Activated T-cell treated with anti-CD3 and anti-CD28 coated beads, Interleukin-2, amount 50 U/mL, for 4 hours (primary cell): ENCODE measurements at regions not wholly inside any gene's neighbourhood (a gene's known extent, or its start where the extent isn't known, plus 50 kb on each side); places are given as distances from the start of the nearest gene placed in this dataset.
"Not testable (repeated sequence)": the region's sequence is repeated elsewhere in the genome, so short reads cannot be mapped to it uniquely, and the experiment has no call there.

Source experiments
- ATAC-seq, 2 donors: fragments of 200-7000 bp; cut with Tn5 transposase; one replicate each; pipeline ENCODE4 v1.10.0; 2021
- DNase-seq: peaks from one replicate; pipeline ENCODE4 v3.0.0-alpha.2; 2020
- H3K27me3 Mint-ChIP-seq: one replicate; pipeline ENCODE4 v1.8.0; 2021; ENCODE audit warnings: low read depth, mixed read lengths
- H3K36me3 Mint-ChIP-seq: one replicate; pipeline ENCODE4 v1.8.0; 2022; ENCODE audit warnings: mixed read lengths; ENCODE audit not compliant: insufficient read depth
- H3K4me1 Mint-ChIP-seq: one replicate; pipeline ENCODE4 v1.8.0; 2021; ENCODE audit warnings: low read depth, mixed read lengths
- H3K4me3 Mint-ChIP-seq: one replicate; pipeline ENCODE4 v1.8.0; 2021; ENCODE audit warnings: mild to moderate bottlenecking, moderate library complexity, mixed read lengths
- H3K9me3 Mint-ChIP-seq: one replicate; pipeline ENCODE4 v1.8.0; 2021; ENCODE audit warnings: mixed read lengths

DNA sequence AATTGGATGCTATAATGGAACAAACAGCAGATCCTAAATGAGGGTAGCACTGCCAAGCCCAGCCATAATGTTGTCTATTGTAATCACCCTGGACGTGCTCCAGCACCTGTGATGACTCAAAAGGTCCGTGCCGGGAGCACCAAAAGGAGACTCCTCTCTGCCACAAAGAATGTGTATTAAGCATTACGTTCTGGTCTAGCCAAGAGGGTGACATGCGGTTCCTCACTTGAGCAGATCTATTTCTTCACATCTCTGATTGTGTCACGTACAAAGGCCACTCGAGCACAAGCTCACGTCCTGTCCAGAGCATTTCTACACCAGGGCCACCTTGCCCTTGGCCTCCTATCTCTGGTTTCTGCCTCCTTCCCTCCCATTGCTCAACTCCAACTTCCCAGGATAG, 219.9 kb upstream of the IRS2 start:
- ATAC-seq (no peak), DNase-seq (no peak)
- Mint-ChIP-seq H3K36me3 (no peaks in the 10 kb centered on the region), H3K9me3 (no peaks in the 10 kb centered on the region), H3K27me3 (no peaks in the 10 kb centered on the region), H3K4me1 (no peaks in the 10 kb centered on the region), H3K4me3 (no peak overlapping the region)

DNA sequence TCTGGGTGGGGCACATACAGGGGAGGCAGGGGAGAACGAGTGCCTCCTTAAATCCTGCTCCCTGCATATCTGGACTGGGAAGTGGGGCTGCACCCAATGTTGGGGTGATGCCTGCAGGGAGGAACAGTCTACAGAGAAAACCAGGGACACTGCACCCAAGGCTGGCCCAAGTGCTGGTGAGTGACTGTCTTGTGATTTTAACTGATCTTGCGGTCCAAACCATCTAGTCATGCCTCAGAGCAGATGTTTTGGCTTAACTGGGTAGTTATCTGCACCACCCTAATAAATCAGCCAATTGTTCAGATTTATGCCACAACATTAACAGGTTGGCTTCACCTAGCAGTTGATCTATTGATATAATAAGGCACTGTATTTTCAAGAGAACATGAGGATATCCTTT, 219.2 kb upstream of the IRS2 start:
- Mint-ChIP-seq H3K4me1 (no peaks in the 10 kb centered on the region), H3K27me3 (no peaks in the 10 kb centered on the region), H3K4me3 (no peak overlapping the region), H3K36me3 (no peaks in the 10 kb centered on the region), H3K9me3 (no peaks in the 10 kb centered on the region)
- DNase-seq (no peak), ATAC-seq (no peak)

DNA sequence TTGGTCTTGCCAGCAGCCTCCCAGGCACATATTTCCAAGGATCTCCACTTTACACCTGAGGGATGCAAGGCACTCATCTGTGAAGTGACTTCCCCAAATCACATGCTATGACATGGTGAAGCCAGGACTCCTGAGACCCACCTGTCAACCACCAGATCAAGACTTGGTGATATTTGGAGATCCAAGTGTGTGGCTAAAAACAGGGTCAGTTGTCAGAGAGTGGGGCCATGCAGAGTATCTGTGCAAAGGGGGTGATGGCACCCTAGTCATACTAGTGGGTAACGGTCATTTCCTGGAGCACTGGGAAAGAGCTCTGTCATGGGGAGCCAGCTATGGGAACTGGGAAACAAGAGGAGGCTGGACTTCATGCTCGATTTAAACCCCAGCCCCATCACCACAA, 218.4 kb upstream of the IRS2 start:
- H3K4me3 Mint-ChIP-seq, result no peak overlapping the region
- no peaks in the 10 kb centered on the region for H3K27me3 Mint-ChIP-seq
- DNase-seq (no peak), ATAC-seq (no peak)
- no peaks in the 10 kb centered on the region for H3K4me1 Mint-ChIP-seq
- H3K36me3 Mint-ChIP-seq, result no peaks in the 10 kb centered on the region
- H3K9me3 Mint-ChIP-seq, result no peaks in the 10 kb centered on the region

DNA sequence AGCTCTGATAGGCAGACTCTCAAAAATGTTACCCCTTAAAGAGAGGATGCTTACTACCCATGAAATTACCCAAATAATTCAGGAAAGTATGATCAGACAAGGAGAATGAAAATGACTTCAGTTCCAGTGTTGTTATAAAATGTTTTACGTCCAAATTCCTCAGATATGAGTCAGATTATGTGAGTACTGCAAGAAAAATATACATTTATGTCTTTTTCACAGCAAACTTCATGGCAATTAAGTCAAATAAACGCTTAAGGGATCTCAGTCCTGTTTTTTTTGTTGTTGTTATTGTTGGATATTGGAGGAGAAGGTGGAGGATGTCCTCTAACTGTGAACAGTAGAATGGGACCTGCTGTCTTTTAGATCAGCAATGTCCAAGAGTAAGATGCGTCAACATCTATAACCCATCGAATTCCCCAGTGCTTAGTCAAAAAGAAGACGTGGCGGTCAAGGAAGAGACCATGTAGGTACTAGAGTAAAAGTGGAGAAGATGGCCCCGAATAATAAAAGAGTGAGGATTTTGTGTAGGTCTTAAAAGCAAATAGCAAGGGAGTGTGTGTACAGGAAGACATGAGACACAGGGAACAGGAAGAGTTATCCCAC, 215.4 kb upstream of the IRS2 start:
- no peak for ATAC-seq
- no peaks in the 10 kb centered on the region for H3K9me3 Mint-ChIP-seq
- H3K4me3 Mint-ChIP-seq, result no peak overlapping the region

DNA sequence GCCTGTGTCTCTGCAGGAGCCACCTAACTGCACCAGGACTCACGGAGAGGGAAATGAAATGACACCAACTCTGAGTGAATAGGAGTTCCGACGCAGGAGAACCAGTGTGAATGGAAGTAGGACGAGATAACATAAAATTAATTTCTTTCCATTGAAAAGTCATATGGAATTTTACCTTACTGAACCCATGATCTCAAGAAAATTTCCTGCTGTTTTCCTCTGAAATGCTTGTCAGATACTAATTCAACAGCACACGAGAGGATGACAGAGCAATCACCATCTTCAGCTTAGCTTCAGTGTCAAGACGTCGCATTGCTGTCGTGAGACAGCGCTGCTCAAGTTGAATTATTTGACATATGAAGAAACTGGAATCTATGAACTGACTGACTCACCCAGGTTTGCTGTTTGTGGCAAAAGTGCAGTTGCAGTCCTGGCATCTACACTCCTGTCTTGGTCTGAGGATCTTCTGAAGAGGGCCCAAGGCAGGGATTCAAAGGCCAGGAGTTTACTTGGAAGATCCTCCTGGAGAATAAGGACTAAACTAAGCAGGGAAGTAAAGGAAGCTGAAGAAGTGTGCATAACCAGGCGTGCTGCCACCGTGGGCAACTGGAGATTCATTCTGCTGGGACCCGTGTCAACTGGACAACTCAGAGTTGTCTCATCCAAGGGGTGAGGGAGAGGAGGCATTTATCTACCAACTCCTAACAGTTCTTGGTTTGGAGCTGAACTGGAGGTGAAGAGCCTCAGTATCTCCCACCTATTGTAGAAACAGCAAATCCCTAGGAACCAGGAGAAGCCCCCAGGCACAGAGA, 214.4 kb upstream of the IRS2 start:
- Mint-ChIP-seq H3K36me3 (no peaks in the 10 kb centered on the region), H3K4me3 (no peak overlapping the region), H3K27me3 (no peaks in the 10 kb centered on the region), H3K9me3 (no peaks in the 10 kb centered on the region), H3K4me1 (no peaks in the 10 kb centered on the region)
- DNase-seq (no peak), ATAC-seq (no peak)

More for the DNA sequence above, 215.4 kb upstream of the IRS2 start:
- DNase-seq, result no peak
- Mint-ChIP-seq H3K4me1 (no peaks in the 10 kb centered on the region), H3K36me3 (no peaks in the 10 kb centered on the region), H3K27me3 (no peaks in the 10 kb centered on the region)

DNA sequence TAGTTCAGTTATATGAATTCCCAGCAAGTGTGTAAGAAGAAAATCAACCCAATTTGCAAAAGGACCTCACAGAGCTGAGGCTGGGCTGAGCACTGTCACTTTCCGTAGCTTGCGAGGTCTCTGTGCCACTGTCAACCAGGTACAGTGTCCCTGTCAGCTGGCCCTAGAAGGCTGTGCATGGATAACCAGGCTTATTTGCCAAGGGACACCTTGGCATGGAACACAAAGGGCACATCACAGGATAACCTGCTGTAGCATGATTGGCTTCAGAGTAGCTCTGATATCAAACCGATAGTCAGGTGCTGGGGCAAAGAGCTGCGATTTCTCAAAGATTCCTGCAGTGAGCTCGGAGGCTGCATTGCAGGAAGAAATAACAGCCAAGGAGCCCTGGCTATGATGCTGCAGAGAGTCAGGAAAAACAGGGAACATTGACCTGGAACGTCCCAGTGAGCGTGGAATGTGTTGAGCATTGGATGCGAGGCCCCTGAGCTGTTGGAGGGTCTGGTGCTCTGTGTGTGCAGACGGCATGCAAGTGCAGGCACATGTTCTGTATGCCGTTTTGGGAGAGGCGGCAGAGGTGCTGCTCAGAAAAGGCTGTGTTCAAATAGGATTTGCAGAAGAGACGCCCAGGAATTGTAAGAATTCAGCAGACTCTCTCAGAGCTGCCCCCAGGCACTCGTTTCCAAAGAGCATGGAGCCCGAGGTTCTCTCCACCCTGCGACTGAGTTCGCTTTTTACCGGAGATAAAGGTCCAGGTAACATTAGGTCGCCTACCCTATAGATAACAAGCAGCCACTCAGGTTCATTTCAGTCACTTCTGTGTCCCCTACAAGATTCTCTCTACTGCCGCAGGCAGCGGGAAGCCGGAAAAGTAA, 213.5 kb upstream of the IRS2 start:
- Mint-ChIP-seq H3K27me3 (no peaks in the 10 kb centered on the region), H3K4me3 (no peak overlapping the region), H3K36me3 (no peaks in the 10 kb centered on the region), H3K4me1 (no peaks in the 10 kb centered on the region), H3K9me3 (no peaks in the 10 kb centered on the region)
- ATAC-seq (no peak), DNase-seq (no peak)

DNA sequence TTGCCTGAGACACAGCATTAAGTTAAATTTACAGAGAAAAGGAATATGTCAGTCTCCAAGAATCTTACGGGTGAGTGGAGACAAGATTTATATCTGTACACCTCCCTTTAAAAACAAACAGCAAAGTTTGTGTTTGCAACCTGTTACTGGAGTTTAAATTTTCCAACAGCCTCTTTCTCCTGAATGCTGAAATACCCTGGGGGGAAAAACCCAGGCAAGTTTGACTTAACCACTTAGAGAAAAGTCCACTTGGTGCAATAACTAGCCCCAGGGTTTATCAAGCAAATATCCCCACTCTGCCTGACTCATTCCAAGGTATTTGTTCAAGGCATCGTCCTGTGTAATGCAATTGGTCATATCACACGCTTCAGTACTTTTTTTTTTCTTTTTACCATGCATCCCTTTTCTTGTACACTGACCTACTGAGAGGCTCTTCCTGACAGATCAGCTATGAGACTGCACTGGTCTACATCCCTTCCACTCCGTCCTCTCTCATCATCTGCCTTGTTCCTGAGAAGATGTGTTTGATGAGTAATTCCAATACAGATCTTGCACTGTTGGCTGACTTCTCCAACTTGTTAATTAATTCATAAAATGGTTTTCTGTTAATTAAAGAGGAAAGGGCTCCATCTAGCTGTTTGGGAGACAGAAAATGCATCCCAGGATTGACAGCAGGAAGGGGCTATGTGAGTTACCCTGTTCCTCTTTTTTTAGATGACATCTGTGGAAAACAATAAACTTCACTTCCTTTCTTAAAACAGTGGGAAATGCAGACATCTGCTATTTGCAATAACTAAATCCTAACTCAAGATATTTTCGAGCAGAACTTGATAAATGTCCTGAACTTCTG, 212.5 kb upstream of the IRS2 start:
- H3K9me3 Mint-ChIP-seq, result no peaks in the 10 kb centered on the region
- DNase-seq, result no peak
- H3K4me3 Mint-ChIP-seq, result no peak overlapping the region
- no peak for ATAC-seq
- H3K4me1 Mint-ChIP-seq, result no peaks in the 10 kb centered on the region
- no peaks in the 10 kb centered on the region for H3K36me3 Mint-ChIP-seq
- no peaks in the 10 kb centered on the region for H3K27me3 Mint-ChIP-seq

DNA sequence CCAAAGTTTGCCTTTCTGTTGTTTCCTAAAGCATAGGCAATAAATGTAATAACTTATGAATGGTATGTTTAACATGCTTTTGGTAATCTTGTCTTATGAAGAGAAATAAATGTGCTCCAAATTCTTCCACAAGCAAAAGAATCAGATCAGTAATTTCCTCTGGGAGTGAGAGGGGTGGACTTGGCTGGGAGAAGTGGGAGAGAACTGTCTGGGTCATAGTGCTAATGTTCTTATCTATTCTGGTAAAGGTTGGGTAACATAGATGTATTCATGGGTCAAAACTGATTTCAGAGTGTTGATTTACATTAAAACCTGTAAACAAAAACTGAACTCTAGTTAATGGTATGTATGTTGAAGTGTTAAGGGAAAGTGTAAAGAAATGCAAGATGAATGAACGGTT, 211.7 kb upstream of the IRS2 start:
- H3K9me3 Mint-ChIP-seq, result no peaks in the 10 kb centered on the region
- ATAC-seq (no peak), DNase-seq (no peak)
- H3K27me3 Mint-ChIP-seq, result no peaks in the 10 kb centered on the region
- no peaks in the 10 kb centered on the region for H3K36me3 Mint-ChIP-seq
- no peaks in the 10 kb centered on the region for H3K4me1 Mint-ChIP-seq
- H3K4me3 Mint-ChIP-seq, result no peak overlapping the region

DNA sequence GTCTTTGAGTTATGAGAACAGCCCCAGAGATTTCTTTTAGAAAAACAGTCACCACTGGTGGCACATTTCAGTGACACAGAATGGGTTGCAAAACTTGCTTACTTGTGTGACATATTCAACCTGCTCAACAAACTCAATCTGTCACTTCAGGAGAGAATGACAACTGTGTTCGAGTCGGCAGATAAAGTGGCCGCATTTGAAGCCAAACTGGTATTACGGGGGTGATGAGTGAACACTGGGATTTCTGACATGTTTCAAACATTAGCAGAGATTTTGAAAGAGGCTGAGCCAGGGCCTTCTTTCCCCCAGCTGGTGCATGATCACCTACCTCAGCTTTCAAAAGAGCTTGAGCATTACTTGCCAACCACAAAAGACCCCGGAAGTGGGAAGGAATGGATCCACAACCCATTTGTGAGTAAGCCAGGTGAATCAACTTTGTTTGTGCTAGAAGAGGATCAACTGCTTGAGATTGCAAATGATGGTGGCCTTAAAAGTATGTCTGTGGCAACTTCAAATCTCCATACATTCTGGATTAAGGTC, 210.7 kb upstream of the IRS2 start:
- not testable (repeated sequence) for H3K36me3 Mint-ChIP-seq, H3K27me3 Mint-ChIP-seq, ATAC-seq, DNase-seq, H3K4me1 Mint-ChIP-seq, H3K9me3 Mint-ChIP-seq, H3K4me3 Mint-ChIP-seq

DNA sequence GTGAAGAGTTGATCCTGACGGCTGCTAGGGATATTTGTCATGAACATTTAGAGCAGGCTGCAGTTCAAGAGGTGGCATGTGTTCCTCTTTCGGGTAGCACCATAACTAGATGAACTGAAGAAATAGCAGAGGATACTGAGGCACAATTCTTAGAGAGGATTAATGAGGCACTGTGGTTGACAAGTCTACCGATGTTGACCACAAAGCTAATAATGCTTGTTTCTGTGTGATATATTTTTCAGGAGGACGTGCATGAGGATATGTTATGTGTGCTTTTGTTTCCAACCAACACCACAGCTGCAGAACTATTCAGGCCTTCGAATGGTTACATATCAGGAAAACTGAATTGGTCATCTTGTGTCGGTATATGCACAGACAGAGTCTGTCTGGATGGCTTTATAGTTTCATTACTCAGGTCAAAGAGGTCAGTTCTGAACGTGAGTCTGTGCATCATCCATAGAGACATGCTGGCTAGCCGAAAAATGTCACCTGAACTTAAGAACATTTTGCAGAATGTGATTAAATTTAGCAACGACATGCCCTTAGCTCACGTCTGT, 210.1 kb upstream of the IRS2 start:
- Mint-ChIP-seq H3K9me3 (no peaks in the 10 kb centered on the region), H3K4me1 (no peaks in the 10 kb centered on the region), H3K27me3 (no peaks in the 10 kb centered on the region), H3K36me3 (no peaks in the 10 kb centered on the region), H3K4me3 (no peak overlapping the region)
- no peak for ATAC-seq
- no peak for DNase-seq

DNA sequence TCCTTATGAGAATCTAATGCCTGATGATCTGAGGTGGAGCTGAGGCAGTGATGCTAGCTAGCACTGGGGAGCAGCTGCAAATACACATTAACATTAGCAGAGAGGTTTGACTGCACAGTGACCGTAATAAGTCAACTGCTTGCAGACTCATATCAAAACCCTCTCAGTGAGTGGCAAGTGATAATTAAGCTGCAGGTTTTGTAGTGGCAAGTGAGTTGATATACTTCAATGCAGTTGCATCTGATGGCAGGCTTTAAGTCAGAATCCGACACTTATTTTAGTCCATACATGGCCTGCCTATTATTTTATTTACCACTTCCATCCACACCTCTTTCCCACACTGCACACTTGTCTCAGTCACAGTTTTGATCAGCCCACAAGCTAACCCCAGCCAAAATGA, 209.2 kb upstream of the IRS2 start:
- Mint-ChIP-seq H3K36me3 (no peaks in the 10 kb centered on the region), H3K9me3 (no peaks in the 10 kb centered on the region)

DNA sequence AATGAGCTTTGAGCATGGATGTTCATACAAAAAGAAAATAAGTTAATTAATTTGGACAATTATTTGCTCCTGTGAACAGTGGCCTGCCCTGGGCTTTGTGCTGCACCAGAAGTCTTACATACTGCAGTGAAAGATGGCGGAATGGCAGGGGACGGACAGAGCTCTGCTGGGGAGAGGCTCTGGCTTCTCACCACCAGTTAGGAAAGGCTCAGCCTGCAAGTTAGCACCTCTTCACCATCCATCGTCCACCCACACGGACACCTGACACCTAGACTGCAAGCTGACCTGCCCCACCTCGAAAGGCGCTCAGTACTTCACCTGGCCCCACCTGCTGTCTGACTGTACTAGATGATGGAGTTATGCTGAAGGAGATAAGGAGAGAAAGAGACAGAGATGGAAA, 203.9 kb upstream of the IRS2 start:
- H3K36me3 Mint-ChIP-seq, result no peaks in the 10 kb centered on the region
- no peaks in the 10 kb centered on the region for H3K9me3 Mint-ChIP-seq
- H3K4me3 Mint-ChIP-seq, result no peak overlapping the region
- DNase-seq (no peak), ATAC-seq (no peak)
- H3K4me1 Mint-ChIP-seq, result no peaks in the 10 kb centered on the region
- peaks cover 3% of the 10 kb centered on the region for H3K27me3 Mint-ChIP-seq

More for the DNA sequence above, 209.2 kb upstream of the IRS2 start:
- no peak overlapping the region for H3K4me3 Mint-ChIP-seq
- DNase-seq, result no peak
- H3K4me1 Mint-ChIP-seq, result no peaks in the 10 kb centered on the region
- no peak for ATAC-seq
- H3K27me3 Mint-ChIP-seq, result no peaks in the 10 kb centered on the region

DNA sequence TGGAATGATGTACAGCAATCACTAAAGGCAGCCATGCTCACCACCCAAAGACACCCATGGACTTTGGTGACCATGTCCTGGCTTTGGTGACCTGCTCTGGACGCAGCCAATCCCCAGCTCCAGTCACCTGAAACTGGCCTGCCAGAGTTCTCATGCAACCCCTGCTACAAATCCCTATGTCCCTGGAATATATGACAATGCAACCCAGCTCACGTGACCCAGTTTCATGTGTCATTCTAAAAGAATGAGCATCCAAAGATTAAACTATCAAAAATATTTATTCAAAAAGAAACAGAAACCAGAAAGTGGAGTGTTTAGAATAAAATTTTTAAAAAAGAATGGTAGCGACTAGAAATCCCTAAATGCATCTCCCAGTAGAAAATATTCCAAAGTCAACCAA, 203.3 kb upstream of the IRS2 start:
- Mint-ChIP-seq H3K4me1 (no peaks in the 10 kb centered on the region), H3K4me3 (no peak overlapping the region), H3K36me3 (no peaks in the 10 kb centered on the region), H3K9me3 (no peaks in the 10 kb centered on the region), H3K27me3 (peaks cover 3% of the 10 kb centered on the region)
- DNase-seq (no peak), ATAC-seq (no peak)
